HEK293T (cell line): ENCODE measurements at regions not wholly inside any gene's neighbourhood (a gene's known extent, or its start where the extent isn't known, plus 50 kb on each side); places are given as distances from the start of the nearest gene placed in this dataset.

ENCODE experiments used
- ELF4 ChIP-seq: fragments of 450-650 bp; IDR thresholded peaks from 2 replicates; pipeline ENCODE4 v1.6.1; 2017; ENCODE audit warnings: antibody characterized with exemption
- FOXM1 ChIP-seq: fragments of 450-650 bp; IDR thresholded peaks from 2 replicates; pipeline ENCODE4 v1.6.1; 2017; ENCODE audit warnings: mild to moderate bottlenecking, borderline replicate concordance
- SP1 ChIP-seq: fragments of 450-650 bp; IDR thresholded peaks from 2 replicates; pipeline ENCODE4 v1.6.1; 2017

GRCh38 chr7:92914645-92915044, 78.3 kb upstream of the CDK6 start:
- TF ChIP-seq ELF4 = no peak
- TF ChIP-seq SP1 = no peak
- no peak for TF ChIP-seq FOXM1
